Type B pancreatic cell (in vitro differentiated cells): ENCODE measurements at regions not wholly inside any gene's neighbourhood (a gene's known extent, or its start where the extent isn't known, plus 50 kb on each side); places are given as distances from the start of the nearest gene placed in this dataset.

Experiments used
- DNase-seq: peaks from one replicate; pipeline ENCODE4 v3.0.0; 2021; ENCODE audit warnings: mixed read lengths; ENCODE audit not compliant: unreplicated experiment; ENCODE audit errors: extremely low spot score
- H3K27ac Mint-ChIP-seq: 2 replicates; pipeline ENCODE4 v1.8.0; 2021; ENCODE audit warnings: mild to moderate bottlenecking, mixed read lengths
- H3K27me3 Mint-ChIP-seq: 2 replicates; pipeline ENCODE4 v1.8.0; 2021; ENCODE audit warnings: mixed read lengths
- H3K36me3 Mint-ChIP-seq: 2 replicates; pipeline ENCODE4 v1.8.0; 2021; ENCODE audit warnings: mixed read lengths
- H3K4me1 Mint-ChIP-seq: one replicate; pipeline ENCODE4 v1.8.0; 2021; ENCODE audit warnings: mixed read lengths; ENCODE audit not compliant: unreplicated experiment
- H3K4me3 Mint-ChIP-seq: 2 replicates; pipeline ENCODE4 v1.8.0; 2021; ENCODE audit warnings: mild to moderate bottlenecking, mixed read lengths
- H3K9me3 Mint-ChIP-seq: 2 replicates; pipeline ENCODE4 v1.8.0; 2021; ENCODE audit warnings: mixed read lengths
- TF ChIP-seq, protein P1 (sequence below): fragments of 200-600 bp; sonication (generic); conservative IDR thresholded peaks from 2 replicates; pipeline ENCODE4 v1.5.0; 2021; ENCODE audit warnings: antibody characterized with exemption, mild to moderate bottlenecking

DNA sequence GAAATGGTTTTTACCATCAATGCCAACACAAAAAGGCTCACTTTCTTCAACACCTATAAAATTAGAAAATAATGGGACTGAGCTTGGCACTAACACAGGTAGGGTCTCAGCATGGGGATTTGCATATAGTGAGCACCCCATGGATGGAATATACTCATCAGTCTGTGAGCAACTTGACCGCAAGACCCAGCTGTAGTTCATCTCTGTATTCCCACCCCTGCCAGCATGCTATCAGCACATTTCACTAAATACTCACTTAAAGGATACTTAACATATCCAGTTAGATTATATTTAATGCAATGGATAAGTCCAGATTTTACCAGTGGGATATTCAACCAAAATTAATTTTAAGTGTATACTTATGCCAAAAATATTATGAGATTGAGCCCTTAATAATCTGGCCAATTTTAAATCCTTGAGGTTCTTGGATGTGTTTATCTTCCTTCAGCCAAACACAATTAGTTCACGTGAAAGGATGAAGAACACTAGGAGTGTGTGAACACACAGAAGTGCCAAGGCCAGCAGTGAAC lies 66.7 kb downstream of the C16orf95 start:
- DNase-seq: no peak
- H3K4me3 Mint-ChIP-seq: no peak overlapping the region
- H3K36me3 Mint-ChIP-seq: no peaks in the 10 kb centered on the region
- peaks cover 8% of the 10 kb centered on the region for H3K4me1 Mint-ChIP-seq
- peaks cover 3% of the 10 kb centered on the region for H3K27me3 Mint-ChIP-seq
- TF ChIP-seq, protein P1, sequence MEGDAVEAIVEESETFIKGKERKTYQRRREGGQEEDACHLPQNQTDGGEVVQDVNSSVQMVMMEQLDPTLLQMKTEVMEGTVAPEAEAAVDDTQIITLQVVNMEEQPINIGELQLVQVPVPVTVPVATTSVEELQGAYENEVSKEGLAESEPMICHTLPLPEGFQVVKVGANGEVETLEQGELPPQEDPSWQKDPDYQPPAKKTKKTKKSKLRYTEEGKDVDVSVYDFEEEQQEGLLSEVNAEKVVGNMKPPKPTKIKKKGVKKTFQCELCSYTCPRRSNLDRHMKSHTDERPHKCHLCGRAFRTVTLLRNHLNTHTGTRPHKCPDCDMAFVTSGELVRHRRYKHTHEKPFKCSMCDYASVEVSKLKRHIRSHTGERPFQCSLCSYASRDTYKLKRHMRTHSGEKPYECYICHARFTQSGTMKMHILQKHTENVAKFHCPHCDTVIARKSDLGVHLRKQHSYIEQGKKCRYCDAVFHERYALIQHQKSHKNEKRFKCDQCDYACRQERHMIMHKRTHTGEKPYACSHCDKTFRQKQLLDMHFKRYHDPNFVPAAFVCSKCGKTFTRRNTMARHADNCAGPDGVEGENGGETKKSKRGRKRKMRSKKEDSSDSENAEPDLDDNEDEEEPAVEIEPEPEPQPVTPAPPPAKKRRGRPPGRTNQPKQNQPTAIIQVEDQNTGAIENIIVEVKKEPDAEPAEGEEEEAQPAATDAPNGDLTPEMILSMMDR: no peak
- H3K9me3 Mint-ChIP-seq: no peaks in the 10 kb centered on the region
- H3K27ac Mint-ChIP-seq: no peak overlapping the region

DNA sequence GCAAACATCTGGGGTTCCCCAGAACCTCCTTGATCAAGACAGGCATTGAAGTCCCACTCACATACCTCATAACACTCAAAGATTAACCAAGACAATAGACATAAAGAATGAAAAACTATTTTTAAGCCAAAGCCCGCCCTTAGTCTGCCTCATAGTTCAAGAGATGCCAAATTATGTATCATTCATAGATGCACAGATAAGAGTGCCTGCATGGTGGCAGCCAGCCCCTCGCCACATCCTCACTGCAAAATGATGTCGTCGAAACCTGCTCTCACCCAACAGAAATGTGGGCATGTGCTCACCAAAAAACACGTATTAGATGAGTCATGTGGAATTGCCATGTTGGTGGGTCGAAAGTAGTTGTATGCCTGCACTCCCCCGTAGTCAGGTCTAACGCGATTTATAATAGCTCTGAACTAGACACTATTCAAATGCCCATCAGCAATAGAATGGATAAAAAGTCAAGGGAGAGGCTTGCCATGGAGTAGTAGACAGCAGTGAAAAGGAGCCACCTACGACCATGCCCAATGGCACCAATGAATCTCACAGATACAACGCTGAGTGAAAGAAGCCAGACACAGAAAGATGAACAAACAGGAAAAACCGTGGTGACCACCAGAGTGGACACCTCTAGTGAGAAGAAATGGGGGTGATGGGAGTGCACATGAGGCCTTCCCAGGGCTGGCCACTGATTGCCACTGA lies 64.8 kb downstream of the C16orf95 start:
- Mint-ChIP-seq H3K27me3 (peaks cover 3% of the 10 kb centered on the region), H3K9me3 (no peaks in the 10 kb centered on the region), H3K4me3 (no peak overlapping the region), H3K4me1 (peaks cover 5% of the 10 kb centered on the region), H3K27ac (no peak overlapping the region), H3K36me3 (no peaks in the 10 kb centered on the region)
- TF ChIP-seq, protein P1: no peak
- no peak for DNase-seq
